Omental fat pad (tissue), 3 donors: ENCODE measurements at regions not wholly inside any gene's neighbourhood (a gene's known extent, or its start where the extent isn't known, plus 50 kb on each side); places are given as distances from the start of the nearest gene placed in this dataset.
"Not testable (repeated sequence)": the region's sequence is repeated elsewhere in the genome, so short reads cannot be mapped to it uniquely, and the experiment has no call there.

Experiments
- ATAC-seq: fragments of 150-250 bp; one replicate; pipeline ENCODE4 v1.9.1; 2016; ENCODE audit warnings: mild to moderate bottlenecking, moderate library complexity; ENCODE audit not compliant: low FRiP score
- DNase-seq: peaks from one replicate; pipeline ENCODE4 v3.0.0-alpha.2; 2019; ENCODE audit warnings: low spot score
- TF ChIP-seq, protein P1 (sequence below), 3 donors: fragments of 450-650 bp; IDR thresholded peaks; one replicate each; pipeline ENCODE4 v1.5.1; 2016 to 2017; ENCODE audit warnings: antibody characterized with exemption in 3 of 3, mild to moderate bottlenecking in 3 of 3, moderate library complexity in 2 of 3

DNA sequence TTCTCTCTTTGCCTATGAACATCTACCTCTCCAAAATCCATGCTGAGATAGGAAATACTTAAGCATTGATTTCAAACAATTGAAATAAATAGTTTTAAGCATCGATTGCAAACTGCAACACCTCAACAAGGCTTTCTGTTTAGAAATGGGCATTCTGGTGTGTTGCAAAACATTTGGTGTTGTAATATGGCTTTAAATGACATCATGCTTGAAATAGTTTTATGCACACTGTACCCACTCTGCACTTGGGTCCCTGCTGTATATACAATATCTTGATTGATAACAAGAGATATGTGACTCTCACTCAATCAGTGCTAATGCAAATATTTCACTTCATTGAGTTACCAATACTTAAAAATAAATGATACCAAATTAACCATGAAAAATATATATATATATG lies 964.9 kb upstream of the GRIA3 start:
- DNase-seq (no peak), ATAC-seq (no peak)
- TF ChIP-seq, protein P1, sequence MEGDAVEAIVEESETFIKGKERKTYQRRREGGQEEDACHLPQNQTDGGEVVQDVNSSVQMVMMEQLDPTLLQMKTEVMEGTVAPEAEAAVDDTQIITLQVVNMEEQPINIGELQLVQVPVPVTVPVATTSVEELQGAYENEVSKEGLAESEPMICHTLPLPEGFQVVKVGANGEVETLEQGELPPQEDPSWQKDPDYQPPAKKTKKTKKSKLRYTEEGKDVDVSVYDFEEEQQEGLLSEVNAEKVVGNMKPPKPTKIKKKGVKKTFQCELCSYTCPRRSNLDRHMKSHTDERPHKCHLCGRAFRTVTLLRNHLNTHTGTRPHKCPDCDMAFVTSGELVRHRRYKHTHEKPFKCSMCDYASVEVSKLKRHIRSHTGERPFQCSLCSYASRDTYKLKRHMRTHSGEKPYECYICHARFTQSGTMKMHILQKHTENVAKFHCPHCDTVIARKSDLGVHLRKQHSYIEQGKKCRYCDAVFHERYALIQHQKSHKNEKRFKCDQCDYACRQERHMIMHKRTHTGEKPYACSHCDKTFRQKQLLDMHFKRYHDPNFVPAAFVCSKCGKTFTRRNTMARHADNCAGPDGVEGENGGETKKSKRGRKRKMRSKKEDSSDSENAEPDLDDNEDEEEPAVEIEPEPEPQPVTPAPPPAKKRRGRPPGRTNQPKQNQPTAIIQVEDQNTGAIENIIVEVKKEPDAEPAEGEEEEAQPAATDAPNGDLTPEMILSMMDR (IDR thresholded peaks at IDR 0.05): no peak

DNA sequence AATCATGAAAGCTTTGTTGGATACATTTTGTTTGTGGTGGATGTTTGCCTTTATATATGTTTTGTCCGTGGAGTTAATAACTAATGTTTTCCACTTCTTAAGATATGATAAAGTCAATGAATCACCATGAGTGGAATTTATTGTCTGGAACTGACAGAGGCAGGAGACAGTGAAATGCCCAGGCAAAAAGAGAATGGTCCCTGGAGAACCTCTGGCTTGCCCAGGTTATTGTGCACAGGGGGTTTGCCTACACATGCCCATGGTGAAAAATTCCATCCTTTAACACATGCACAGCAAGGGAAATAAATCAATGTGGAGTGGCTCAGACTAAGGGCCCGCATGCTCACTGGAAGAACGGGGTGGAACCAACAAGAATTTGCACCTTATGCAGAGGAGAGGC lies 964.3 kb upstream of the GRIA3 start:
- TF ChIP-seq, protein P1 (IDR thresholded peaks at IDR 0.05): no peak

DNA sequence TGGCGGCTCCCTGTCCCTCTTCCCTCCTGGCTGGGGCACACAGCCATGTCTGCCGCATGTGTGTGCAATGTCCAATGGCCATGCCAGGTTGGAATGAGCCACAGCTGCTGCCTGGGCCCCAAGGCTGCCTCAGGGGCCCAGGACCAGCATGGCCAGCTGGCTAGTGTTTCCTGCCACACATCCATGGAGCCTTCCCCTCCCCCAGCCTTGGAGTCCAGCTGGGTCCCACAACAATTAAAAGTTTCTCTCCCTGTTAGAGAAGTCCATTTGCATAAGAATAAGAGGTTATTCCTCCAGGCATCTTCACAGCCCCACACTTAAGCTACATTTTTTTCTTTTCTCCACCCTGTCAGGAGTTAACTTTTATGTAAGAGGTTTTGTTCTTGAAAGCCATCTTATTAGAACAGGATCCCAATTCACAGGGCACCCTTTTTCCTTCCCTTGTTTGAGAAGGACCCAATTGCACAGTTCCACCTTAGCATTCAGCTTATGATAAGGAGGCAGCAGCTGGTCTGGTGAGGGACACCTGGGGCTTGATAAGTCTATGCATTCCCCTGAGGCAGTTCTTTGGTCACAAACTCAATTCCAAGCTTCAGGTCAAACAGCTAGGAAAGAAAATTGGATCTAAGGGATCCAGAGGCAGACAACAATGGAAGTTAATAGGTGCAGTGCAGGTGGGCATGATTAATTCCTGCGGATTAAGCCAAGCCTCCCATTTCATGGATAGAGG lies 963.3 kb upstream of the GRIA3 start:
- TF ChIP-seq, protein P1 (IDR thresholded peaks at IDR 0.05): no peak
- no peak for ATAC-seq
- DNase-seq: no peak

More for the DNA sequence above, 964.3 kb upstream of the GRIA3 start:
- DNase-seq (no peak), ATAC-seq (no peak)

DNA sequence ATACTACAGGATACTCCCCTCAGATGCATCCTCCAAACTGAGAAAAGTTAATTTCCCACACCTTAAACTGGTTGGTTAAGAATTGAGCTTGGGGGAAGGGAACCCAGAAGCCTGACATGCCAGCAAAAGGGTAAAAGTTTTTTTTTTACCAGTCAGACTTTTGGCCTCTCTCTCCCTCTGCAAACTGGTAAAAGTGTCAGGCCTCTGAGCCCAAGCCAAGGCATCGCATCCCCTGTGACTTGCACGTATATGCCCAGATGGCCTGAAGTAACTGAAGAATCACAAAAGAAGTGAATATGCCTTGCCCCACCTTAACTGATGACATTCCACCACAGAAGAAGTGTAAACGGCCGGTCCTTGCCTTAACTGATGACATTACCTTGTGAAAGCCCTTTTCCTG lies 962.3 kb upstream of the GRIA3 start:
- DNase-seq, ATAC-seq: not testable (repeated sequence)

DNA sequence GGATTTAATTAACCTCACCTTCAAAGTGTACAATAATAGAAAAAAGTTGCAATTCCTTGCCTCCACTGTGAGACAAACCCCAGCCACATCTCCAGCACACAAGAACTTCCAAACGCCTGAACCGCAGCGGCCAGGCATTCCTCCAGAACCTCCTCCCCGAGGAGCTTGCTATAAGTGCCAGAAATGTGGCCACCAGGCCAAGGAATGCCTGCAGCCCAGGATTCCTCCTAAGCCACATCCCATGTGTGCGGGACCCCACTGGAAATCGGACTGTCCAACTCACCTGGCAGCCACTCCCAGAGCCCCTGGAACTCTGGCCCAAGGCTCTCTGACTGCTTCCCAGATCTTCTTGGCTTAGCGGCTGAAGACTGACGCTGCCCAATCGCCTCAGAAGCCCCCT lies 959.9 kb upstream of the GRIA3 start:
- DNase-seq, ATAC-seq: not testable (repeated sequence)

DNA sequence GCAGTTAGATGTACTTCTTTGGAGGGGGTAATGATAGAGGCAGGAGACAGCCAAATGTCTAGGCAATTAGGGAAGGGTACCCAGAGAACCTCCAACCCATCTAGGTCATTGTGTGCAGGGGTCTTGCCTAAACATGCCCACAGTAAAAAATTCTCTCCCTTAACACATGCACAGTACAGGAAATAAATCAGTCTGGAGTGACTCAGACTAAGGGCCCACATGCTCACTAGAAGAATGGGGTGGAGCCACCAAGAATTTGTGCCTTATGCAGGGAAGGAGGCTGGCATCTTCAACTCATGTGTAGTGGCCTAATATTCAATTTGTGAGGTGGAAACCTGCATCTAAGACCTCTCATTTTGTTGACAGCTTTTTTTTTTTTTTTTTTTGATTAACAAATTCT lies 945.3 kb upstream of the GRIA3 start:
- ATAC-seq (no peak), DNase-seq (no peak)
- TF ChIP-seq, protein P1 (IDR thresholded peaks at IDR 0.05): no peak

DNA sequence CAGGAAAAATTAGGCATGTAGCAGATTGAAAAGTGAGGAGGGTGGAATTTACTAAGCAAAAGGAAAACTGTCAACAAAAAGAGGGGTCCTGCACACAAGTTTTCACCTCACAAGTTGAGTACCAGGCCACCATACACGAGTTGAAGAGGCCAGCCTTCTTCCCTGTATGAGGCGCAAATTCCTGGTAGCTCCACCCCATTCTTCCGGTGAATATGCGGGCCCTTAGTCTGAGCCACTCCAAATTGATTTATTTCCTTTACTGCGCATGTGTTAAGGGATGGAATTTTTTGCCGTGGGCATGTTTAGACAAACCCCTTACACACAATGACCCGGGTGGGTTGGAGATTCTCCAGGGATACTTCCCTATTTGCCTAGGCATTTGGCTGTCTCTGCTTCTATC lies 942.1 kb upstream of the GRIA3 start:
- ATAC-seq: no peak

DNA sequence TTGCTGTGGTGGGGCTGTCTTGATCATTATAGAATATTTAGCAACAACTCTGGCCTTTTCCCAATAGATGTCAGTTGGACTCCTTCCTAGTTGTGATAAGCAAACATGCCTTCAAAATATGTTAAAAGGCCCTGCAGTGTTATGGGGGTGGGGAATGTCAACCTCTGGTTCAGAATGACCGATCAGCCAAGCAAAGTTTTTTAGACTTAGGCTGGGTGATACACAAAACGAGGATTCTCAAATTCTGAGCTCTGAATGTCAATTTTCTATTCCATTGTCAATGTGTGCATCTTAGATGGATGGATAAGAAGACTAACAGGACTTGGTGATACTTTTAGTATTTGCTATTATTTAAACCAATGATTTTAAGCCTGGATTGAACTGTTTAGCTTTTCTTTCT lies 940.0 kb upstream of the GRIA3 start:
- DNase-seq (no peak), ATAC-seq (no peak)
- TF ChIP-seq, protein P1 (IDR thresholded peaks at IDR 0.05): no peak

More for the DNA sequence above, 942.1 kb upstream of the GRIA3 start:
- DNase-seq: no peak
- TF ChIP-seq, protein P1 (IDR thresholded peaks at IDR 0.05): no peak
